ENCODE measurements at regions not wholly inside any gene's neighbourhood (a gene's known extent, or its start where the extent isn't known, plus 50 kb on each side); places are given as distances from the start of the nearest gene placed in this dataset.

- DNase-seq, result no peak
Measured at GRCh38 chr13:77480066-77480465, 55.4 kb upstream of the SCEL start.

- DNase-seq, result no peak
Measured at GRCh38 chr13:77479326-77479725, 56.2 kb upstream of the SCEL start.

DNA sequence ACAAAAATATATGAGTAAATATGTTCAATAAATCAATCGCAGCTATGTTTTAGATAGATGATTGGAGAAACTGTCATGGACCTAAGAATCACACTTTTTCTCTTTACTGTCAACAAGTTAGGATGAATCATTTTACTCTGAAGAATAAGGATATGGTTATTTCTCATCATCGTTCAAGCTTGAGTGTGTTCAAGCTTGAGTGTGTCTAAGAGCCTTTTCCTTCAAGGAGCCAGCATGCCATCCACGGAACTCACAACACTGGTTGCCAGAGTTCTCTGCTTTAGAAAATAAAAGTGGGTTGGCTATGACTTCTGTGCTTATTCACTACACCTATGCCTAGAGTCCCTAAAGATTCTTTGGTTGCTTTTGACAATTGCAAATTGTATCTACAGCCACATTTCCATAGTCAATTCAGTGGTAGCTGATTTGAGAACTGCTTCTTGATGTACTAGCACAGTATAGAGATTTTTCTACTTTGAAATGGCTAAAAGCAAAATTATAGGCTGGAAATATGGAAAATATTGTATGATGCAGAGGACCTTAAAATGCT lies 58.1 kb upstream of the SCEL start:
- DNase-seq, result no peak

DNA sequence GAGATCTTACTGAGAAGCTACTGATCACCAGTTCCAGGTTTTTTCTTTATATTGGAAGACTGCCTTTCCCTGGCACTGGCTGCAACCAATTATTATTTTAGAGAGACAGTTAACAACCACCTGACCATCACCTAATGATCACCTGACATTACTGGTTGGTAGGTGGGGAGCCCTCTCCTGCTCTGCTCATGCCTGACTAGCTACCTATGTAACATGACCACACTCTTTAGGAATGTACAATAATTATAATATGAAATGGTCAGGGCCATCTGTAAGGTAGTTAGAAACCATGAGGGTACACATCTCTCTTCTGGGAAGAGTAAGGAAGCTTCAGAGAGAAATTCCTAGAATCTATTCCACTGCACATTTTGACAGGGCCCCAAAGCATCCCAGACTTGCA lies 59.0 kb upstream of the SCEL start:
- no peak for DNase-seq

GRCh38 chr13:77475345-77476084 lies 60.0 kb upstream of the SCEL start:
- DNase-seq, result no peak

DNA sequence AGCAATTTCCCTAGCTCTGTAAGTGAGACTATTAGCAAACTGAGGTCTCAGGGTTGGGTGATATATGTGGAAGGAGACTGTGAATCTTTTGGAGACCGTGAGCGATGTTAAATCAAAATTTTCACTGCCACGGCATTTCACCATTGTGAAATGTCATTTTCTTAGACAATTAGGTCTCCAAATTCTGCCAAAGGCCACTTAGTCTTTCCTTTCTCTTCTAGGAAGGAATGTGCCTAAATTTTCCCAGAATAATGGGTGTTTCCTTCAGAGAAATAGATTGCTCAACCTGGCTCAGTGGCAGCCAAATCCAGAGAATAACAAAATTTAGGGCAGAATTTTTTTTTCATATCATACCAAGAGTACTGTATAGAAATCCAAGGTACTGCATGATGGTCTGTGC lies 64.5 kb upstream of the SCEL start:
- no peak for DNase-seq

DNA sequence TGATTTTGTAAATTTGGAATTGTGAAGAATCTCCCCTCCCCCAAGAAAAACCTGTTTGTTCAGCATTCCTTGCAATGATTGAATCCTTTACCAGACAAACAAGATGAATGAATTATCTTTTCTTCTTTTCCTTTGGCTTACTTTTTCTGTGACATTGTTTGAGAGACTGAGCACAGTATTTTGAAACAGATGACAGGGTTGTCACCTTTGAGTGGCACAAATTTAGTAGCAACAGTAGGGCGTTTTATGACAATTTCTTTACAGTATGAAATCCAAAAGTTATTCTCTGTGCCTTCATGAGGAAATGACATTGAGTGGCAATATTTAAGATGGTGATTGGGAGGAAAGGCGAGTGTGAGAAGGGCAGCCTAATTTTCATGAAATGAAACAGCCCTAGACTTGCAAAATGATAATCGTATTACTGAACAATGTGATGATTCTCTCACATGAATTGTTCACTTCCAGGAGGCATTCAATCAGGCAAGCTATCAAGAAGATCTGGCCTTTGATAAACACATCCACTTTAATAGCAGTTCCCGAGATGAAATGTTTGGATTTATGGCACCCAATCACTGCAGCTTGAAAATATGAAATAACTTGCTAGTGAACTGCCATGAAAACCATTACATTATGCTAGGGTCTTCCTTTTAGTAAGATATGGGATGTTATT lies 68.6 kb upstream of the SCEL start:
- DNase-seq, result no peak

GRCh38 chr13:77465603-77466195 lies 69.8 kb upstream of the SCEL start:
- no peak for DNase-seq

GRCh38 chr13:77460195-77460594 lies 75.3 kb upstream of the SCEL start:
- DNase-seq, result no peak

GRCh38 chr13:77459592-77459991 lies 75.9 kb upstream of the SCEL start:
- no peak for DNase-seq

DNA sequence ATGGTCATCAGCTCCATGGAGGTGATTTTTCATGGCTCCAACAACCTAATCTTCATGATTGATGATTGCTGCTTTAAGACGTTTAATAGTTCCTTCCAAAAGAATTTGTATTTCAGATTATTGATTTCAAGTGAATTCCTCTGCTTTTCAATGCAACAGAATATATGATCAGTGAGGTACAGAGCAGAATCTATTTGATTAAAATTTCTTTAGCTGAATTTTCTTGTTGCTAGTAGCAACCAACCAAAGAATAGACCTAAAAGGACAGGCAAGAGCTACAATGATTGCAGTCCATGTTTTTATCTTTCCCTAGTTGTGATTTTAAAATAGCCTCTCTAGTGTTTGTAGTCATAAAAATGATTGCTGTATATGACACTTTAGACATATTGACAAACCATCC lies 76.8 kb upstream of the SCEL start:
- DNase-seq, result no peak

DNA sequence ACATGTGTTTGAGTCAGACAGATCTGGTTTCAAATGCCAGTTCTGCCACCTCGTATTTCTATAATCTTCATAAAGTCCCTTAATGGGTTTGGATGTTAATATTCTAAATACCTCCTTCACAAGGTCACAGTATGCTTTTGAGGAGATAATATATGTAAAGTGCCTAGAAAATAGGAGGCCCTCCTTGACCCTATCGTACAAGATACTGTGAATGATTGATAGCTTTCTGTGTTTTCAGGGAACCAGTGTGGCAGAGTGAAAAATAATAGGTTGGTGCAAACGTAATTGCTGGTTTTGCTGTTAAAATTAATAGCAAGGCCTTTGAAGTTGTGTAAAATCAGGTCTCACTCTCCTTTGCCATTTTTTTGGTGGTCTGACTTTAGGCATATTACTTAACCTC lies 77.5 kb upstream of the SCEL start:
- DNase-seq, result no peak

DNA sequence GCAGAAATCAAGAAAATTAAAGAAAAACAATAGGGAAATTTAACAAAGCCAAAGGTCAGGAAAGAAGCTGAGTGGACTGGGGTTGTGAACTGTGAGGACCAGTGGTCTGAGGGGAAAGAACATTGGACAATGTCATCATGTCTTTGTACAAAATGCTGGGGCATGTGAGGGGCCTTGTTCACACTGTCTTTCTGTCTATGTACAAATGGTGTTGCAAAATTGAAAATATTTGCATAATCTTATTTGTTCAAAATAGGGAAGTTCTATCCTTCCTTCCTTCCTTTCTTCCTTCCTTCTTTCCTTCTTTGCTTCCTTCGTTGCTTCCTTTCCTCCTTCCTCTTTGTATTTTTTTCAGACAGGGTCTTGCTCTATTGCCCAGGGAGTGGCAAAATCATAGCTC lies 79.2 kb upstream of the SCEL start:
- no peak for DNase-seq

DNA sequence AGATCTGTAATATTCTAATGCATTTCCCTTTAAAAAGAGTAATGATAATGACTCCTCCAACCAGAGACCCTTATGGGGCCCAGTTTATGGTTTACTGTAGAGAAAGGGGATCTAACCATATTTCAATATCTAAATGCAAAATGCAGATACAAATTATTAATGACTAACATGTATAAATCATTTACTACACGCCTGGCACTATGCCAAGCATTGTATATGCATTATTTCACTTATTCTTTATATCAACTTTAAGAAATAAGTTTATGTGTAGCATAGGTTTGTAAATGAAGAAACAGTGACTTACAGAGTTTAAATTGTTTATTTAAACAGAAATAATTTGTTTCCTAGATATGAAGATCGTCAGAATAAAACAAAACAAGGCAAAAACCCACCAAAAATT lies 86.2 kb upstream of the SCEL start:
- no peak for DNase-seq

DNA sequence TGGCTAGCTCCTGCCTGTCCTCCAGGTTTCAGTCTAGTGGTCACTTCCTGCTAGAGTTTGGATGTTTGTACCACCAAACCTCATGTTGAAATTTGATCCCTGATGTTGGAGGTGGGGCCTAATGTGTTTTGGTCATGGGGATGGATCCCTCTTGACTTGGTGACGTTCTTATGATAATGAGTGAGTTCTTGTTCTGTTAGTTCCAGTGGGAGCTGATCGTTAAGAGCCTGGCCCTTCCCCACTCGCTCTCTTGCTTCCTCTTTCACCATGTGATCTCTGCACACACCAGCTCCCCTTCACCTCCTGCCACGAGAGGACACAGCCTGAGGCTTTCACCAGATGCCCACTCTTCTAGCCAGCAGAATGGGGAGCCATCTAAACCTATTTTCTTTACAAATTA lies 86.8 kb upstream of the SCEL start:
- DNase-seq, result no peak

DNA sequence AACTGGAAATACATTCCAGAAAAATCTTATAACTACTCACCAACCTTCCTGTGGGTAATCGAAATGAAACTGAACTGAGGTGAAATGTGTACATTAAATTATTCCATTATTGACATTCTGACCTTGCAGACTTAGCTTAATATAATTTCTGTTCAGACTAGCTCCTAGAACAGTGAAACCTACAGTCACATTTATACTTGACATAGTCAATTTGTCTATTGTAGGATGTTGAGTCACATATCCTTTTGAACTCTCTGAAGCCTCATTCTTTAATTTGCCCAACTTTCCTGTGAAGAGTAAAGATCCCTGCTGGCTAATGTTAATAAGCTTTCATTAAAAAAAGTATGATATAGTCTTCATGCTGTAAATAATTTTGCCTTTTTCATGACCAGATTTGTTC lies 92.0 kb upstream of the SCEL start:
- DNase-seq, result no peak

- no peak for DNase-seq
Measured at GRCh38 chr13:77437267-77437666, 98.2 kb upstream of the SCEL start.

DNA sequence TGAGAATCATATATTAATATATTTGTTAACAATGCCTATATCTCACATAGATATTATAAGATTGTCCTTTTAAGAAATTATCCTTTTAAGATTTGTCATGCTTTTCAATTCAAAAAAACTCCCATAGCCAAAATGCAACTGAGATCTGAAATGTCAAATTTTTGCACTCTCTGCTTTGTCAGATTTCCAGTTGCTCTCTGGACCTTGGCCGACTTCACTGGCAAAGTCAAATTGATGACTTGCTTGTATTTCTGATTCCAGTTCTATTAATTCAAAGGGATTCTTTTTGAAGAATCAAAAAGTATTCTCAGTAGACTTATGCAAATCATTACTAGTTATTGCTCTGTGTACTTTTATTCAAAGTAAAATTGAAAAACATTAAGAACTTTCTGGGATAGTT lies 101.2 kb upstream of the SCEL start:
- DNase-seq, result no peak

- no peak for DNase-seq
Measured at GRCh38 chr13:77431449-77431848, 104.1 kb upstream of the SCEL start.

- no peak for DNase-seq
Measured at GRCh38 chr13:77430377-77430951, 103.6 kb upstream of the MYCBP2 start.

GRCh38 chr13:77429320-77430142 lies 102.6 kb upstream of the MYCBP2 start:
- peak; percentile 0 to 4 for DNase-seq

- DNase-seq, result no peak
Measured at GRCh38 chr13:77425705-77426104, 98.8 kb upstream of the MYCBP2 start.

- DNase-seq, result no peak
Measured at GRCh38 chr13:77423296-77423695, 96.4 kb upstream of the MYCBP2 start.
